ENCODE measurements at regions not wholly inside any gene's neighbourhood (a gene's known extent, or its start where the extent isn't known, plus 50 kb on each side); places are given as distances from the start of the nearest gene placed in this dataset.

GRCh38 chr6:21820442-21820841 is 226.9 kb downstream of the SOX4 start (continued):
- TF ChIP-seq PATZ1 (CRISPR knock-in tag; IDR thresholded peaks at IDR 0.05; ENCODE audit: borderline replicate concordance) (no peak), ZFP3 (CRISPR knock-in tag; IDR thresholded peaks at IDR 0.05) (no peak), ZFP30 (CRISPR knock-in tag; IDR thresholded peaks at IDR 0.05) (no peak), CREB5 (CRISPR knock-in tag; IDR thresholded peaks at IDR 0.05; ENCODE audit: low read depth) (no peak)

GRCh38 chr6:21823371-21823770 is 229.8 kb downstream of the SOX4 start:
- TF ChIP-seq OSR1 (CRISPR knock-in tag; IDR thresholded peaks at IDR 0.05), result no peak
- TF ChIP-seq CSRNP3 (CRISPR knock-in tag; IDR thresholded peaks at IDR 0.05), result no peak
- TF ChIP-seq ZNF8 (CRISPR knock-in tag; IDR thresholded peaks at IDR 0.05), result no peak
- no peak for TF ChIP-seq CREB5 (CRISPR knock-in tag; IDR thresholded peaks at IDR 0.05; ENCODE audit: low read depth)
- TF ChIP-seq GLIS3 (CRISPR knock-in tag; IDR thresholded peaks at IDR 0.05), result no peak
- no peak for ATAC-seq

GRCh38 chr6:21824431-21825177 is 231.1 kb downstream of the SOX4 start:
- TF ChIP-seq ESRRG (CRISPR knock-in tag; IDR thresholded peaks at IDR 0.05) (no peak), GLIS3 (CRISPR knock-in tag; IDR thresholded peaks at IDR 0.05) (no peak)

GRCh38 chr6:21826023-21826422 is 232.5 kb downstream of the SOX4 start:
- no peak for ATAC-seq
- TF ChIP-seq PATZ1 (CRISPR knock-in tag; IDR thresholded peaks at IDR 0.05; ENCODE audit: borderline replicate concordance) (no peak), POU6F1 (CRISPR knock-in tag; IDR thresholded peaks at IDR 0.05; ENCODE audit: borderline replicate concordance, low read depth) (no peak), CSDC2 (CRISPR knock-in tag; IDR thresholded peaks at IDR 0.05) (no peak)

More at GRCh38 chr6:21824431-21825177, 231.1 kb downstream of the SOX4 start:
- no peak for ATAC-seq

GRCh38 chr6:21826904-21827303 is 233.4 kb downstream of the SOX4 start:
- no peak for ATAC-seq
- TF ChIP-seq BACH2 (CRISPR knock-in tag; IDR thresholded peaks at IDR 0.05; ENCODE audit: borderline replicate concordance) (no peak), TOX (CRISPR knock-in tag; IDR thresholded peaks at IDR 0.05; ENCODE audit: borderline replicate concordance) (no peak), TCF4 (CRISPR knock-in tag; IDR thresholded peaks at IDR 0.05; ENCODE audit: borderline replicate concordance) (no peak), POU6F1 (CRISPR knock-in tag; IDR thresholded peaks at IDR 0.05; ENCODE audit: borderline replicate concordance, low read depth) (no peak), ARNTL (CRISPR knock-in tag; IDR thresholded peaks at IDR 0.05; ENCODE audit: borderline replicate concordance, low read depth) (no peak), ZNF8 (CRISPR knock-in tag; IDR thresholded peaks at IDR 0.05) (no peak), SNAI2 (CRISPR knock-in tag; IDR thresholded peaks at IDR 0.05) (no peak), ZNF565 (CRISPR knock-in tag; conservative IDR thresholded peaks at IDR 0.05; ENCODE audit: low read depth) (no peak), PATZ1 (CRISPR knock-in tag; IDR thresholded peaks at IDR 0.05; ENCODE audit: borderline replicate concordance) (no peak), GLIS3 (CRISPR knock-in tag; IDR thresholded peaks at IDR 0.05) (no peak), OSR1 (CRISPR knock-in tag; IDR thresholded peaks at IDR 0.05) (no peak), ESRRG (CRISPR knock-in tag; IDR thresholded peaks at IDR 0.05) (no peak), CSRNP3 (CRISPR knock-in tag; IDR thresholded peaks at IDR 0.05) (no peak)
